ENCODE measurements at regions not wholly inside any gene's neighbourhood (a gene's known extent, or its start where the extent isn't known, plus 50 kb on each side); places are given as distances from the start of the nearest gene placed in this dataset.
"Not testable (repeated sequence)": the region's sequence is repeated elsewhere in the genome, so short reads cannot be mapped to it uniquely, and the experiment has no call there.

DNA sequence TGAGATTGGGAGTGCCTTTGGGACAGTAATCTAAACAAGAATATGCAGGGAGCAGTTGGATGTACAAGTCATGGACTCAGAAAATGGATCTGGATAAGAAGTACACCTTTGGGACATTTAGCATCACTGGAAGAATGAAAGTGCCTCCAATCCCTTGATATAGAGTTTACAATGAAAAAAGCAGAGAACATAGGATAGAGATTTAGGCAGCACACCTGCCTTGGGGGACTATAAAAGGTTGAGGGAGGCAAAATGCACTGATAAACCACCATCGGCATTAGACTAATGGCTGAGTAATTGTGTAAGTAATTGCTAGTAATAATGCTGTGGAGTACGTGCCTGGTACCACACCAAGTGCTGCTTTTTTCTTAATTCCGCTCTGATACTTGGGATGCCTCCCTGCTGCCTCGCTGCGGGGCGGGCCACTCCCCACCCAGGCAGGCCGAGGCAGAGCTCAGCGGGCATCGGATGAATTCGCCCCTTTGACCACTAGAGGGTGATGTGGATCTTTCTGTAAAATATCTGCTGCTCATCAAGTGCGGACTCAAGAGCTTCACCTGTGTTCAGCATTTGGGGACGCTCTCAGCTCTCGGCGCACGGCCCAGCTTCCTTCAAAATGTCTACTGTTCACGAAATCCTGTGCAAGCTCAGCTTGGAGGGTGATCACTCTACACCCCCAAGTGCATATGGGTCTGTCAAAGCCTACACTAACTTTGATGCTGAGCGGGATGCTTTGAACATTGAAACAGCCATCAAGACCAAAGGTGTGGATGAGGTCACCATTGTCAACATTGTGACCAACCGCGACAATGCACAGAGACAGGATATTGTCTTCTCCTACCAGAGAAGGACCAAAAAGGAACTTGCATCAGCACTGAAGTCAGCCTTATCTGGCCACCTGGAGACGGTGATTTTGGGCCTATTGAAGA, 99.9 kb downstream of the ANKRD18B start:
- TF ChIP-seq TAF1 (IDR thresholded peaks at IDR 0.05; ENCODE audit: borderline replicate concordance, low read depth, low read length) (no peak), POLR2AphosphoS5 (IDR thresholded peaks at IDR 0.05; ENCODE audit: low read depth, low read length) (no peak), POLR2A (IDR thresholded peaks at IDR 0.05; ENCODE audit: low read depth, low read length) (no peak)
- DNase-seq (ENCODE audit: insufficient read length) (peak; percentile 62), FAIRE-seq (peak; percentile 90)

DNA sequence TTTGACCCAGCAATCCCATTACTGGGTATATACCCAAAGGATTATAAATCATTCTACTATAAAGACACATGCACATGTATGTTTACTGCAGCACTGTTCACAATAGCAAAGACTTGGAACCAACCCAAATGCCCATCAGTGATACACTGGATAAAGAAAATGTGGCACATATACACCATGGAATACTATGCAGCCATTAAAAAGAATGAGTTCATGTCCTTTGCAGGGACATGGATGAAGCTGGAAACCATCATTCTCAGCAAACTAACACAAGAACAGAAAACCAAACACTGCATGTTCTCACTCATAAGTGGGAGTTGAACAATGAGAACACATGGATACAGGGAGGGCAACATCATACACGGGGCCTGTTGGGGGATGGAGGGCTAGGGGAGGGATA, 104.3 kb downstream of the ANKRD18B start:
- DNase-seq (ENCODE audit: insufficient read length); FAIRE-seq: not testable (repeated sequence)

DNA sequence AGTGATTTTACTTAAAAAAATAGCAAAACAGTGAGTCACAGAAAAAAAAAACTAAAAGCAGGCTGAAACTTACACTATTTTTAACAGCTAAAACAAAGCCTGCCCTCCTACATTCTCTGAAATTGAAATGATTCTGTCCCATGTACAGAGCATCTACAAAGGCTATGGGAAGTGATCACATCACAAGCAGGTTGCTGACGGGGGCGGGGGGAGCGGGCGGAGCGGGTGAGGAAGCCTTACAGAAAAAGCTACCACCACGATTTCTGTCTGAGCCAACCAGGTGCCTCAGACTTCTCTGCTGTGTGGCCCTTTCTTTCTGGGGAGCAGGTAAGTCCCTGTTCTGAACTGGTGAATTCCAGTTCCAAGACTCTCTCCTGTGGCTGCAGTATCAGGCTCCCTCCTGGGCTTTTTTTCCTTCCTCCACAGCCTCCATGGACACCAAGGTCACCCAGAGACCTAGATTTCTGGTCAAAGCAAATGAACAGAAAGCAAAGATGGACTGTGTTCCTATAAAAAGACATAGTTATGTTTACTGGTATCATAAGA, 104.9 kb downstream of the ANKRD18B start:
- no peak for FAIRE-seq
- DNase-seq (ENCODE audit: insufficient read length) = no peak
- no peak for TF ChIP-seq TAF1 (IDR thresholded peaks at IDR 0.05; ENCODE audit: borderline replicate concordance, low read depth, low read length)
- no peak for TF ChIP-seq POLR2A (IDR thresholded peaks at IDR 0.05; ENCODE audit: low read depth, low read length)
- TF ChIP-seq POLR2AphosphoS5 (IDR thresholded peaks at IDR 0.05; ENCODE audit: low read depth, low read length) = no peak

DNA sequence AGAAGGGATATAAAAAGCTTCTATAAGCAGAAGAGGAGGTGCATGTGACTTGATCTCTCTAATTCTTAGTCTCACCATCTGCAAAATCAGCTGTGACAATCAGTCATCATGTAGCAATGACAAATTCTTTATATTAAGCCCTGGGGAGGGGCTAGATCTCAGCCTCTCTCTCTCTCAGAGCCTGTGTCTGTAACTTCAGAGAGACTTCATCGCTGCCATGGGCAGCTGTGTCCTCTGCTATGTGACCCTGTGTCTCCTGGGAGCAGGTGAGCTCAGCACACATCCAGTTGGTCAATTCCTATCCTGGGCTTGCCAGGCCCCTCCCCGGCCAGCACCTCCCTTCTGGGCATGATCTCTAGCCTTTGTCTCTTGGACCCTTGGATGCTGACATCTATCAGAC, 109.6 kb downstream of the ANKRD18B start:
- no peak for FAIRE-seq
- no peak for DNase-seq (ENCODE audit: insufficient read length)
- TF ChIP-seq POLR2A (IDR thresholded peaks at IDR 0.05; ENCODE audit: low read depth, low read length) (no peak), POLR2AphosphoS5 (IDR thresholded peaks at IDR 0.05; ENCODE audit: low read depth, low read length) (no peak), TAF1 (IDR thresholded peaks at IDR 0.05; ENCODE audit: borderline replicate concordance, low read depth, low read length) (no peak)

DNA sequence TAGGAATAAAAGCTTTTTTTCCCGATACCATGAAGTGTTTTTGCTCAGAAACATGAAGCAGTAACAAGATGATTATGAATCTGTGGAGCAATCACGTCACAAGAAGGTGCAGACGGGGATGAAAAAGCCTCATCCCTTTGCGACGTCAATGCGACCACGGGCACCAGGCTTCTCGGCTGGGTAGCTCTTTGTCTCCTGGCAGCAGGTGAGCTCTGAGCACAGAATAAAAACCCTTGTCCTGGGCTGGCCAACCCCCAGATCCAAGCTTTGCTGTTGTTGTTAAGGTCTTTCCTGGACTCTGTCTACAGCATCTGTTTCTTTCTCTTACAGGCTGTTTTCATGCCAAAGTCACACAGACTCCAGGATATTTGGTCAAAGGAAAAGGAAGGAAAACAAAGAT, 113.8 kb downstream of the ANKRD18B start:
- TF ChIP-seq TAF1 (IDR thresholded peaks at IDR 0.05; ENCODE audit: borderline replicate concordance, low read depth, low read length) (no peak), POLR2AphosphoS5 (IDR thresholded peaks at IDR 0.05; ENCODE audit: low read depth, low read length) (no peak), POLR2A (IDR thresholded peaks at IDR 0.05; ENCODE audit: low read depth, low read length) (no peak)

DNA sequence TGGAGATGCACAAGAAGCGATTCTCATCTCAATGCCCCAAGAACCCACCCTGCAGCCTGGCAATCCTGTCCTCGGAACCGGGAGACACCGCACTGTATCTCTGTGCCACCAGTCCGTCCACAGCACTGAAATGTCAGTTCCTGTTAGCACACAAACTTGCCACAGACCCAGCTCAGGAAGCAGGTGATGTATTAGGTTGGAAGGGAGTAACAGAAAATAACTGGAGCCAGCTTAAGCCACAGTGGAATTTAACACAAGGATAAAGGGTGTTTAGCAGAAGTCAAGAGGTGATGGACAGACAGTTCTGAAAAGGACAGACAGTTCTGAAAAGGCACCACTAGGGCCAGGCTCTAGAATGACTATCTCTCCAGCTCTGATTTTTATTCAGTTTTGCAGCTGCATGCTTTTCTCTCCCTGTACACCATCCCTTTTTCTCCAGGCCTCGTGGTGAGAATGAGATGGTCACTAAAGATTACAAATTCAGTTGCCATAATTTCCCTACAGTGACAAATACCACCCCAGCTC, 114.4 kb downstream of the ANKRD18B start:
- FAIRE-seq = no peak
- TF ChIP-seq POLR2AphosphoS5 (IDR thresholded peaks at IDR 0.05; ENCODE audit: low read depth, low read length) (no peak), POLR2A (IDR thresholded peaks at IDR 0.05; ENCODE audit: low read depth, low read length) (no peak), TAF1 (IDR thresholded peaks at IDR 0.05; ENCODE audit: borderline replicate concordance, low read depth, low read length) (no peak)
- DNase-seq (ENCODE audit: insufficient read length) = no peak

More for the DNA sequence above, 113.8 kb downstream of the ANKRD18B start:
- FAIRE-seq = no peak
- DNase-seq (ENCODE audit: insufficient read length) = no peak

DNA sequence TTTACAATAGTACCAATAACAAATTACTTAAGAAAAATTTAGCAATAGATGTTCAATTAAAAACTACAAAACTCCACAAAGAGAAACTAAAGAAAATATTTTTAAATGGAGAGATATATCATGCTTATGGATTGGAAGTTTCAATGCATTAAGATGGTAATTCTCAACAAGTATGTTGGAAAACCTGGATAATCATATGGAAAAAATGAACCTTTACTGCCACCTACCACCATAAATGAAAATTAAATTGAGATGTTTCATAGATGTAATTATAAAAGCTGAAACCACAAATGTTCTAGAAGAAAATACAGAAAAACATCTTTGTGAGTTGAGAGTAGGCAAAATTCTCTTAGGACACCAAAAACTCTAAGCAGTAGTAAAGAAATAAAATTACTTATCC, 121.7 kb downstream of the ANKRD18B start:
- no peak for DNase-seq (ENCODE audit: insufficient read length)
- no peak for TF ChIP-seq POLR2A (IDR thresholded peaks at IDR 0.05; ENCODE audit: low read depth, low read length)
- no peak for FAIRE-seq

DNA sequence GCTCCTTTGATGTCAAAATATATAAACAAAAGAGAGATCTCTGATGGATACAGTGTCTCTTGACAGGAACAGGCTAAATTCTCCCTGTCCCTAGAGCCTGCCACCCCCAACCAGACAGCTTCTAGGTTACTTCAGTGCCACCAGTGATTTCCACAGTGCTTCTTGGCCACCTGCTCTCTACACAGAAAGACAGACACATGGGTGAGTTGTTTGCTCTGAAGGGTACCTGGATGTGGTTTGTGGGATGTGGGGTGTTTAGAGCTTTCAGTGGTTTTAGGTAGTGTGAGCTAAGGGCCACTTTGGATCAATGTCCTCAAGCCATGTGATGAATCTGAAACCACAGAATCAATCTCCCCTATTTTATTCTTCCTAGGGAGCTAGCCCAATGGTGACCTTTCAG, 125.4 kb downstream of the ANKRD18B start:
- FAIRE-seq (no peak), DNase-seq (ENCODE audit: insufficient read length) (no peak)
- TF ChIP-seq POLR2AphosphoS5 (IDR thresholded peaks at IDR 0.05; ENCODE audit: low read depth, low read length) (no peak), POLR2A (IDR thresholded peaks at IDR 0.05; ENCODE audit: low read depth, low read length) (no peak), TAF1 (IDR thresholded peaks at IDR 0.05; ENCODE audit: borderline replicate concordance, low read depth, low read length) (no peak)

DNA sequence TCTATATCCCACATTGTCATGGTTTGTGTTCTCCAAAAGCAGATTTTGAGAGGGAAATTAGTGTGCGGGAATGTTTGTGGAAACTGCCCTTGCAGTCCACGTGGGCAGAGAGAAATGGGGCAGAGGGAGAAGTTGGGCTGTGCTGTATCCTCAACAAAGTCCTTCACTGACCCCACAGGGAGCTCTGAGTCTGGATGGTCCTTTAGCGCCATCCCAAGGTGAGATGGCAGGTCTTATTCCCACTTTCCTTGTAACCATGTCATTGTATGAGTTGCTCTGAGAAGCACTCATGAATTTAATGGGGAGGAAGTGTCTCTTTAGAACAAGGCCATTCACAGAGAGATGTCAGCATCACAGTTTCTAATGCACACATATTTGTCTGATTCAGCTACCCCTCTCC, 127.1 kb downstream of the ANKRD18B start:
- TF ChIP-seq TAF1 (IDR thresholded peaks at IDR 0.05; ENCODE audit: borderline replicate concordance, low read depth, low read length) (no peak), POLR2A (IDR thresholded peaks at IDR 0.05; ENCODE audit: low read depth, low read length) (no peak), POLR2AphosphoS5 (IDR thresholded peaks at IDR 0.05; ENCODE audit: low read depth, low read length) (no peak)
- FAIRE-seq (no peak), DNase-seq (ENCODE audit: insufficient read length) (no peak)

DNA sequence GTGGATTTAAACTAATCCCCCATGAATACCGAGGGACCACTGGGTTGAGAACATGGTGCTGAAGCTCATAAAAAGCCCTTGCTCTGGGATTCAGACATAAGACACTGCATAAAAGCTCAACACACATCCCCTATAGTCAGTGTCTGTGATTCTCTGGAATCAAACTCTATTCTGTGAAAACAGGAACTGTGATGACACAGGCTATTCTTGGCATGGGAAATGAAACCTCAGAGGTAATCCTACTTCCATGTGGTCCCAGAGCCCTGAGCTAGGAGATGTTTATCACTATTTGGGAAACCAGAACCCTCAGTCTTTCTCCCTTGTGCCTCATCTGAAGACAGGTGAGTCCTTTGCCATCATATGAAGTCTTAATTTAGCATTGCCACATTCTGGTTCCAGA, 135.4 kb upstream of the PRSS3 start:
- FAIRE-seq (peak; percentile 38), DNase-seq (ENCODE audit: insufficient read length) (no peak)
- TF ChIP-seq POLR2AphosphoS5 (IDR thresholded peaks at IDR 0.05; ENCODE audit: low read depth, low read length) (no peak), TAF1 (IDR thresholded peaks at IDR 0.05; ENCODE audit: borderline replicate concordance, low read depth, low read length) (no peak), POLR2A (IDR thresholded peaks at IDR 0.05; ENCODE audit: low read depth, low read length) (no peak)

DNA sequence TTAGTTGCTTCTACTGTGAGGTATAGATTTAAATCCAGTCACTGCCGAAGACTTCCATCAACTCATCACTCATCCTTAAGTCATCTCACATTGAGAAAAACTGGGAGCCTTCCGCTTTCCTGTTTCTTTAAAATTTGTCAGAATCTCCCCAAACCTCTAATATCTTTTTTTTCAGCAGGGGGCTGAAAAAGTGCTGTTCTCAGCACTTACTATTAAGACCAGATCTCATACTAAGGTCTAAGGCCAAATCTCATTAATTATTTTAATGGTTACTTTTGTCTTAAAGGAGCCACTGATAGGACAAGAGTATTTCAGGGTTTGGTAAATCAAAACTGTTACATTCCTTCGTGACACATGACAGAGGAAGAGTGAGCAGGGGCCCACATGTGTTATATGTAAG, 134.6 kb upstream of the PRSS3 start:
- FAIRE-seq (no peak), DNase-seq (ENCODE audit: insufficient read length) (no peak)
- no peak for TF ChIP-seq TAF1 (IDR thresholded peaks at IDR 0.05; ENCODE audit: borderline replicate concordance, low read depth, low read length)
- TF ChIP-seq POLR2A (IDR thresholded peaks at IDR 0.05; ENCODE audit: low read depth, low read length) = no peak
- TF ChIP-seq POLR2AphosphoS5 (IDR thresholded peaks at IDR 0.05; ENCODE audit: low read depth, low read length) = no peak

DNA sequence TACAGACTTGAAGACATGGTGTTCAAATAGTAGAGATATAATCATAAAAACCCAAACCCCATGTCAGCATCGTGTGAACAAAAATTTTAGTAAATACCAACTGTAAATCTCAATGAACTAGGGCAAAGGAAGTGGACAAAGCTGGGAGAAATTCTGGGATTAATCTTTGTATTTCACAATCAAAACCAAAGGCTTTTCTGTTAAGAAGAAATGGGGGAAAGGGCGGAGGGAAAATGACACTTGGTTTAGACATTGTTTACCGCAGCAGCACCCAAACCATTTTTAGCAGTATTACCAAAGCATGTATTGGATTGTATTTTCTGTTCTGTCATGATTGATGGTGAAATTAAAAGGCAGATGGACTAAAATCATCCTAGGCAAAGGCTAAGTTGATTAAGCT, 134.2 kb upstream of the PRSS3 start:
- TF ChIP-seq POLR2AphosphoS5 (IDR thresholded peaks at IDR 0.05; ENCODE audit: low read depth, low read length) (no peak), POLR2A (IDR thresholded peaks at IDR 0.05; ENCODE audit: low read depth, low read length) (no peak), TAF1 (IDR thresholded peaks at IDR 0.05; ENCODE audit: borderline replicate concordance, low read depth, low read length) (no peak)
- no peak for DNase-seq (ENCODE audit: insufficient read length)
- no peak for FAIRE-seq

Measured in GM12892 (cell line).